Muscle of back (tissue), 3 donors: ENCODE measurements at regions not wholly inside any gene's neighbourhood (a gene's known extent, or its start where the extent isn't known, plus 50 kb on each side); places are given as distances from the start of the nearest gene placed in this dataset.
A peak's percentile ranks its signal among the peaks of the same experiment; 100 is the strongest.
"Not testable (repeated sequence)": the region's sequence is repeated elsewhere in the genome, so short reads cannot be mapped to it uniquely, and the experiment has no call there.

ENCODE experiments used
- DNase-seq, 3 donors: peaks; one replicate each; pipeline versions ENCODE4 v3.0.0 to v3.0.0-alpha.2; 2013

- DNase-seq, result no peak
Observed at GRCh38 chr4:112944006-112944405, 105.4 kb upstream of the ANK2 start.

GRCh38 chr4:112946127-112946526, 103.3 kb upstream of the ANK2 start:
- DNase-seq, result no peak

GRCh38 chr4:112947616-112948015, 101.8 kb upstream of the ANK2 start:
- no peak for DNase-seq

GRCh38 chr4:112951362-112952312, 97.8 kb upstream of the ANK2 start:
- DNase-seq, result peak in 1 of 3 donors; percentile 32

GRCh38 chr4:112952313-112952700, 97.1 kb upstream of the ANK2 start:
- no peak for DNase-seq

GRCh38 chr4:112953262-112953661, 96.2 kb upstream of the ANK2 start:
- no peak for DNase-seq

GRCh38 chr4:112954286-112954685, 95.2 kb upstream of the ANK2 start:
- DNase-seq, result no peak

GRCh38 chr4:112956484-112956896, 93.0 kb upstream of the ANK2 start:
- DNase-seq, result no peak

GRCh38 chr4:112957764-112958163, 91.7 kb upstream of the ANK2 start:
- not testable (repeated sequence) for DNase-seq

- no peak for DNase-seq
Observed at GRCh38 chr4:112966701-112967488, 82.6 kb upstream of the ANK2 start.

- peak in 1 of 3 donors; percentile 20 for DNase-seq
Observed at GRCh38 chr4:112968451-112969159, 80.8 kb upstream of the ANK2 start.

- no peak for DNase-seq
Observed at GRCh38 chr4:112970903-112971302, 78.5 kb upstream of the ANK2 start.

GRCh38 chr4:112973750-112974251, 75.7 kb upstream of the ANK2 start:
- no peak for DNase-seq

- DNase-seq, result no peak
Observed at GRCh38 chr4:112975567-112976355, 73.7 kb upstream of the ANK2 start.

- DNase-seq, result no peak
Observed at GRCh38 chr4:112978691-112979472, 70.6 kb upstream of the ANK2 start.

- no peak for DNase-seq
Observed at GRCh38 chr4:112979881-112980421, 69.5 kb upstream of the ANK2 start.

- no peak for DNase-seq
Observed at GRCh38 chr4:112982680-112983079, 66.8 kb upstream of the ANK2 start.

GRCh38 chr4:112994732-112995464, 54.6 kb upstream of the ANK2 start:
- DNase-seq, result no peak
